SKM-1 (cell line): ENCODE measurements at regions not wholly inside any gene's neighbourhood (a gene's known extent, or its start where the extent isn't known, plus 50 kb on each side); places are given as distances from the start of the nearest gene placed in this dataset.

Source experiments
- DNase-seq: peaks from one replicate; lab custom pipeline; 2025; ENCODE audit not compliant: unreplicated experiment; lab: John Stamatoyannopoulos, UW

- no peak for DNase-seq
These were observed 1020.6 kb downstream of the BCL11A start for GRCh38 chr2:59532808-59533207.

GRCh38 chr2:59530258-59530657 lies 1023.2 kb downstream of the BCL11A start:
- DNase-seq: no peak

- DNase-seq: no peak
These were observed 1023.7 kb downstream of the BCL11A start for GRCh38 chr2:59529726-59530125.

GRCh38 chr2:59528525-59528924 lies 1024.9 kb downstream of the BCL11A start:
- no peak for DNase-seq

- no peak for DNase-seq
These were observed 1050.5 kb downstream of the BCL11A start for GRCh38 chr2:59502981-59503380.

- no peak for DNase-seq
These were observed 1062.5 kb downstream of the BCL11A start for GRCh38 chr2:59490994-59491393.

- no peak for DNase-seq
These were observed 1063.3 kb downstream of the BCL11A start for GRCh38 chr2:59490192-59490591.

GRCh38 chr2:59484673-59485072 lies 1068.8 kb downstream of the BCL11A start:
- no peak for DNase-seq

GRCh38 chr2:59463426-59463825 lies 1090.0 kb downstream of the BCL11A start:
- DNase-seq: no peak

GRCh38 chr2:59462422-59463197 lies 1090.8 kb downstream of the BCL11A start:
- no peak for DNase-seq

- no peak for DNase-seq
These were observed 1092.3 kb downstream of the BCL11A start for GRCh38 chr2:59461127-59461526.

- DNase-seq: no peak
These were observed 1094.7 kb downstream of the BCL11A start for GRCh38 chr2:59458800-59459199.

GRCh38 chr2:59456285-59456684 lies 1097.2 kb downstream of the BCL11A start:
- DNase-seq: no peak

- DNase-seq: no peak
These were observed 1104.2 kb downstream of the BCL11A start for GRCh38 chr2:59449274-59449673.

- no peak for DNase-seq
These were observed 1113.0 kb downstream of the BCL11A start for GRCh38 chr2:59440491-59440890.

- DNase-seq: no peak
These were observed 1117.8 kb downstream of the BCL11A start for GRCh38 chr2:59435635-59436034.

- DNase-seq: no peak
These were observed 1124.5 kb downstream of the BCL11A start for GRCh38 chr2:59428940-59429339.

GRCh38 chr2:59427980-59428379 lies 1125.5 kb downstream of the BCL11A start:
- DNase-seq: no peak

GRCh38 chr2:59425247-59425646 lies 1128.2 kb downstream of the BCL11A start:
- DNase-seq: no peak

- DNase-seq: no peak
These were observed 1139.5 kb downstream of the BCL11A start for GRCh38 chr2:59413751-59414570.

GRCh38 chr2:59399126-59399525 lies 1154.3 kb downstream of the BCL11A start:
- no peak for DNase-seq

- no peak for DNase-seq
These were observed 1155.4 kb downstream of the BCL11A start for GRCh38 chr2:59398081-59398480.
